HCT116 (cell line): ENCODE measurements at regions not wholly inside any gene's neighbourhood (a gene's known extent, or its start where the extent isn't known, plus 50 kb on each side); places are given as distances from the start of the nearest gene placed in this dataset.

Experiments
- ATAC-seq: fragments of 200-7000 bp; cut with Tn5 transposase; 2 replicates; pipeline ENCODE4 v1.9.1; 2020; ENCODE audit warnings: mild to moderate bottlenecking, moderate library complexity
- BruUV-seq: library from RNA; stranded (reverse); fragments of 400-500 nt; replicated peaks from 2 replicates; lab custom pipeline; 2021; lab: Mats Ljungman, UMichigan
- CTCF ChIA-PET: fragments of 300-600 bp; sonication (Branson Sonifier 250); formaldehyde crosslinking; loops from one replicate; lab custom pipeline; 2021; ENCODE audit warnings: antibody characterized with exemption; lab: Charles Lee
- POLR2A ChIA-PET: fragments of 300-600, 350-600 bp; sonication (Branson Sonifier 250); formaldehyde crosslinking; loops from one replicate; lab custom pipeline; 2021; ENCODE audit warnings: antibody characterized with exemption; lab: Charles Lee
- RAD21 ChIA-PET, 2 experiments: fragments of 300-600 bp; sonication (Branson Sonifier 250); formaldehyde crosslinking; loops; one replicate each; lab custom pipeline; 2023; ENCODE audit warnings: low total read pairs in 2 of 2; ENCODE audit not compliant: uncharacterized antibody in 2 of 2, unreplicated experiment in 2 of 2, low non-redundant PET in 1 of 2; lab: Charles Lee
- DNase-seq: peaks from one replicate; pipeline ENCODE4 v3.0.0-alpha.2; 2010; ENCODE audit warnings: low read depth, low spot score
- H2AFZ ChIP-seq: fragments of 200-600 bp; shearing (Covaris generic), sonication (generic); 2 replicates; pipeline ENCODE4 v1.6.1; 2017; ENCODE audit warnings: low read depth, mixed run types, mixed read lengths, antibody characterized with exemption, low read length; ENCODE audit not compliant: poor library complexity, severe bottlenecking
- H3K27ac ChIP-seq: 2 replicates; pipeline ENCODE4 v1.5.1; 2012; ENCODE audit warnings: low read depth, low read length
- H3K27me3 ChIP-seq: fragments of 200-600 bp; sonication (generic); 2 replicates; pipeline ENCODE4 v1.6.1; 2016; ENCODE audit warnings: mixed run types, low read length, mixed read lengths; ENCODE audit not compliant: insufficient read depth
- H3K36me3 ChIP-seq, 2 experiments: fragments of 200-500 bp in 1 of 2; fragments of 200-600 bp in 1 of 2; sonication (Bioruptor generic) in 1 of 2; sonication (generic) in 1 of 2; 2 replicates each; pipeline versions ENCODE4 v1.5.1 to v1.6.1; 2014 to 2016; ENCODE audit warnings: low read length in 2 of 2, inconsistent platforms in 1 of 2, mixed read lengths in 1 of 2, mixed run types in 1 of 2; ENCODE audit not compliant: insufficient read depth in 2 of 2, control insufficient read depth in 1 of 2
- H3K4me1 ChIP-seq, 2 experiments: fragments of 200-600 bp in 1 of 2; sonication (generic) in 1 of 2; 2 replicates each; pipeline versions ENCODE4 v1.5.1 to v1.6.1; 2012 to 2017; ENCODE audit warnings: low read length in 2 of 2, inconsistent platforms in 1 of 2, mild to moderate bottlenecking in 1 of 2, mixed read lengths in 1 of 2, mixed run types in 1 of 2, moderate library complexity in 1 of 2; ENCODE audit not compliant: insufficient read depth in 2 of 2, control insufficient read depth in 1 of 2
- H3K4me2 ChIP-seq: fragments of 200-600 bp; sonication (generic); 2 replicates; pipeline ENCODE4 v1.6.1; 2017; ENCODE audit warnings: mixed run types, low read length, mixed read lengths
- H3K4me3 ChIP-seq, 2 experiments: fragments of 200-600 bp in 1 of 2; sonication (generic) in 1 of 2; replicated peaks in 1 of 2; 2 replicates each; pipeline ENCODE4 v1.5.1; 2011 to 2016; ENCODE audit warnings: low read length in 2 of 2, control low read depth in 1 of 2, low read depth in 1 of 2, mild to moderate bottlenecking in 1 of 2, mixed read lengths in 1 of 2, mixed run types in 1 of 2
- H3K79me2 ChIP-seq: fragments of 200-600 bp; sonication (generic); 2 replicates; pipeline ENCODE4 v1.6.1; 2017; ENCODE audit warnings: mild to moderate bottlenecking, mixed run types, low read length, moderate library complexity, mixed read lengths; ENCODE audit not compliant: insufficient read depth
- H3K9ac ChIP-seq: fragments of 200-600 bp; sonication (generic); 2 replicates; pipeline ENCODE4 v1.6.1; 2016; ENCODE audit warnings: low read length, mixed read lengths
- H3K9me2 ChIP-seq: fragments of 200-600 bp; sonication (generic), shearing (Covaris generic); 2 replicates; pipeline ENCODE4 v1.6.1; 2017; ENCODE audit warnings: mixed run types, mild to moderate bottlenecking, moderate library complexity; ENCODE audit not compliant: insufficient read depth
- H3K9me3 ChIP-seq, 2 experiments: fragments of 200-500 bp in 1 of 2; fragments of 200-600 bp in 1 of 2; sonication (Bioruptor generic) in 1 of 2; sonication (generic) in 1 of 2; 2 replicates each; pipeline ENCODE4 v1.6.1; 2014 to 2017; ENCODE audit warnings: low read length in 2 of 2, mixed read lengths in 2 of 2, inconsistent platforms in 1 of 2, low read depth in 1 of 2, mild to moderate bottlenecking in 1 of 2, mixed run types in 1 of 2, moderate library complexity in 1 of 2; ENCODE audit not compliant: control insufficient read depth in 1 of 2, insufficient read depth in 1 of 2
- H4K20me1 ChIP-seq: fragments of 200-600 bp; sonication (generic), shearing (Covaris generic); 2 replicates; pipeline ENCODE4 v1.6.1; 2017; ENCODE audit warnings: mixed run types, mild to moderate bottlenecking, moderate library complexity; ENCODE audit not compliant: insufficient read depth
- CBX3 ChIP-seq: IDR thresholded peaks from 2 replicates; pipeline ENCODE4 v1.6.1; 2012; ENCODE audit warnings: low read depth
- CEBPB ChIP-seq: IDR thresholded peaks from 2 replicates; pipeline ENCODE4 v1.6.1; 2012; ENCODE audit warnings: low read depth
- EZH2phosphoT487 ChIP-seq: fragments of 200-600 bp; IDR thresholded peaks from 2 replicates; pipeline ENCODE4 v1.6.1; 2018; ENCODE audit warnings: antibody characterized with exemption, borderline replicate concordance
- FOSL1 ChIP-seq: IDR thresholded peaks from 2 replicates; pipeline ENCODE4 v1.6.1; 2012; ENCODE audit warnings: low read depth
- MAX ChIP-seq: IDR thresholded peaks from 2 replicates; pipeline ENCODE4 v1.6.1; 2012
- POLR2A ChIP-seq: IDR thresholded peaks from 2 replicates; pipeline ENCODE4 v1.7.0; 2011; ENCODE audit warnings: borderline replicate concordance; ENCODE audit not compliant: insufficient read depth, insufficient read length; ENCODE audit errors: extremely low read depth
- REST ChIP-seq: IDR thresholded peaks from 2 replicates; pipeline ENCODE4 v1.6.1; 2012; ENCODE audit warnings: low read depth
- SIN3A ChIP-seq: IDR thresholded peaks from 2 replicates; pipeline ENCODE4 v1.6.1; 2012; ENCODE audit warnings: low read depth
- SP1 ChIP-seq: IDR thresholded peaks from 2 replicates; pipeline ENCODE4 v1.6.1; 2012; ENCODE audit warnings: low read depth
- SRF ChIP-seq: IDR thresholded peaks from 2 replicates; pipeline ENCODE4 v1.6.1; 2012; ENCODE audit warnings: low read depth
- YY1 ChIP-seq: IDR thresholded peaks from 2 replicates; pipeline ENCODE4 v1.6.1; 2011; ENCODE audit warnings: low read length, low read depth, moderate library complexity, mild to moderate bottlenecking; ENCODE audit not compliant: insufficient replicate concordance; ENCODE audit errors: extremely low read depth
- ZBTB33 ChIP-seq: IDR thresholded peaks from 2 replicates; pipeline ENCODE4 v1.6.1; 2011; ENCODE audit warnings: mild to moderate bottlenecking, low read length, moderate library complexity; ENCODE audit not compliant: insufficient replicate concordance; ENCODE audit errors: extremely low read depth
- ZNF274 ChIP-seq: fragments of 200-500 bp; sonication (Bioruptor generic); IDR thresholded peaks from 2 replicates; pipeline ENCODE4 v1.6.1; 2014; ENCODE audit warnings: mild to moderate bottlenecking, low read depth, low read length, inconsistent platforms
- intact Hi-C: fragments of 100-400 bp; cut with micrococcal nuclease; formaldehyde crosslinking; loops from 2 replicates; pipeline ENCODE4 v1.10.0; 2022

- Histone ChIP-seq H3K36me3 (no peaks in the 10 kb centered on the region), H2AFZ (no peak overlapping the region), H3K79me2 (no peaks in the 10 kb centered on the region), H3K4me2 (no peak overlapping the region), H3K9me2 (no peaks in the 10 kb centered on the region), H3K9me3 (peaks cover 5 to 9% of the 10 kb centered on the region in 2 experiments; a peak in 2 of 4 replicates), H3K4me1 (no peaks in the 10 kb centered on the region), H3K9ac (no peak overlapping the region), H3K27ac (no peak overlapping the region), H3K27me3 (no peaks in the 10 kb centered on the region), H4K20me1 (no peaks in the 10 kb centered on the region), H3K4me3 (no peak overlapping the region)
- intact Hi-C loops = no loop called here
- ATAC-seq = no peak
- DNase-seq = no peak
- TF ChIP-seq REST (no peak), ZNF274 (no peak), CEBPB (no peak), POLR2A (no peak), SRF (no peak), YY1 (no peak), SP1 (no peak), SIN3A (no peak), CBX3 (no peak), ZBTB33 (no peak), FOSL1 (no peak), MAX (no peak), EZH2phosphoT487 (no peak)
- POLR2A ChIA-PET = no interaction called here
- CTCF ChIA-PET = no interaction called here
- BruUV-seq = no TSS peak
- RAD21 ChIA-PET = no interaction called here
Measured at GRCh38 chr14:86852530-86852929, 1140.5 kb downstream of the GALC start.
